ENCODE measurements at regions not wholly inside any gene's neighbourhood (a gene's known extent, or its start where the extent isn't known, plus 50 kb on each side); places are given as distances from the start of the nearest gene placed in this dataset.

GRCh38 chr5:107184871-107185270, 485.9 kb downstream of the EFNA5 start:
- H3K9me2 ChIP-seq (ENCODE audit: insufficient read depth), result no peaks in the 10 kb centered on the region
- ATAC-seq, result no peak
- no peak overlapping the region for H3K4me3 ChIP-seq (replicated peaks in 1 of 2; ENCODE audit: low read depth in 1 of 2, low read length in 2 of 2)
- H3K4me2 ChIP-seq (ENCODE audit: low read length), result no peak overlapping the region
- TF ChIP-seq POLR2A (IDR thresholded peaks at IDR 0.05; ENCODE audit: borderline replicate concordance, extremely low read depth, insufficient read depth, insufficient read length) (no peak), ATF3 (IDR thresholded peaks at IDR 0.05) (no peak), YY1 (IDR thresholded peaks at IDR 0.05; ENCODE audit: extremely low read depth, insufficient replicate concordance, low read depth, low read length) (no peak), RAD21 (IDR thresholded peaks at IDR 0.05; ENCODE audit: low read depth) (no peak), POLR2AphosphoS5 (IDR thresholded peaks at IDR 0.05; ENCODE audit: low read depth, low read length) (no peak), CTCF (IDR thresholded peaks at IDR 0.05 in 2 of 3, conservative IDR thresholded peaks at IDR 0.05 in 1 of 3; ENCODE audit: borderline replicate concordance in 1 of 3, insufficient read depth in 1 of 3, low read depth in 2 of 3, low read length in 2 of 3) (no peak), EZH2 (IDR thresholded peaks at IDR 0.05) (no peak), MAX (IDR thresholded peaks at IDR 0.05) (no peak), REST (IDR thresholded peaks at IDR 0.05; ENCODE audit: low read depth) (no peak), ZNF274 (IDR thresholded peaks at IDR 0.05; ENCODE audit: low read depth, low read length) (no peak), ZBTB33 (IDR thresholded peaks at IDR 0.05; ENCODE audit: extremely low read depth, insufficient replicate concordance, low read length) (no peak), ZFX (IDR thresholded peaks at IDR 0.05) (no peak)
- no peak overlapping the region for H3K9ac ChIP-seq (ENCODE audit: low read length)
- intact Hi-C loops (cut with micrococcal nuclease), result no loop called here
- no peaks in the 10 kb centered on the region for H3K27me3 ChIP-seq (ENCODE audit: insufficient read depth, low read length)
- no peaks in the 10 kb centered on the region for H3K36me3 ChIP-seq (ENCODE audit: control insufficient read depth in 1 of 2, insufficient read depth in 2 of 2, low read length in 2 of 2)
- no peak overlapping the region for H3K27ac ChIP-seq (ENCODE audit: low read depth, low read length)
- no peak for DNase-seq (ENCODE audit: low read depth, low spot score)
- RAD21 ChIA-PET (ENCODE audit: low non-redundant PET in 1 of 2, low total read pairs in 2 of 2, uncharacterized antibody in 2 of 2, unreplicated experiment in 2 of 2), result no interaction called here
- no peak overlapping the region for H2AFZ ChIP-seq (ENCODE audit: low read depth, low read length, poor library complexity, severe bottlenecking)
- POLR2A ChIA-PET, result no interaction called here
- no peaks in the 10 kb centered on the region for H3K9me3 ChIP-seq (ENCODE audit: control insufficient read depth in 1 of 2, insufficient read depth in 1 of 2, low read depth in 1 of 2, low read length in 2 of 2)
- no peaks in the 10 kb centered on the region for H3K4me1 ChIP-seq (ENCODE audit: control insufficient read depth in 1 of 2, insufficient read depth in 2 of 2, low read length in 2 of 2)
- H3K79me2 ChIP-seq (ENCODE audit: insufficient read depth, low read length), result no peaks in the 10 kb centered on the region
- CTCF ChIA-PET, result no interaction called here
- H4K20me1 ChIP-seq (ENCODE audit: insufficient read depth), result no peaks in the 10 kb centered on the region
- BruUV-seq (replicated peaks), result no TSS peak

Measured in HCT116 (cell line).